Heart left ventricle (tissue), 16 donors: ENCODE measurements at regions not wholly inside any gene's neighbourhood (a gene's known extent, or its start where the extent isn't known, plus 50 kb on each side); places are given as distances from the start of the nearest gene placed in this dataset.

Experiments
- ATAC-seq, 4 donors: fragments of 200-7000 bp; cut with Tn5 transposase; one replicate each; pipeline ENCODE4 v1.9.1; 2020 to 2022; ENCODE audit warnings: moderate library complexity in 4 of 4, mild to moderate bottlenecking in 3 of 4, moderate number of reproducible peaks in 1 of 4
- DNase-seq, 5 donors: peaks; one replicate each; pipeline ENCODE4 v3.0.0-alpha.2; 2020
- H3K27ac ChIP-seq, 12 donors: fragments of 200-600 bp; sonication (generic) in 4 of 12; one replicate each; pipeline versions ENCODE4 v1.5.0 to v1.8.0; 2016 to 2022; ENCODE audit warnings: mild to moderate bottlenecking in 2 of 12
- H3K27me3 ChIP-seq, 9 donors: fragments of 200-600 bp; sonication (generic) in 2 of 9; one replicate each; pipeline versions ENCODE4 v1.5.1 to v1.8.0; 2016 to 2022; ENCODE audit warnings: mild to moderate bottlenecking in 3 of 9
- H3K36me3 ChIP-seq, 9 donors: fragments of 200-600 bp; sonication (generic) in 2 of 9; one replicate each; pipeline versions ENCODE4 v1.5.0 to v1.8.0; 2018 to 2022; ENCODE audit warnings: mild to moderate bottlenecking in 2 of 9
- H3K4me1 ChIP-seq, 12 donors: fragments of 200-600 bp; sonication (generic) in 4 of 12; one replicate each; pipeline versions ENCODE4 v1.5.0 to v1.8.0; 2016 to 2022; ENCODE audit warnings: mild to moderate bottlenecking in 3 of 12
- H3K4me3 ChIP-seq, 12 donors: fragments of 200-600 bp; sonication (generic) in 4 of 12; one replicate each; pipeline versions ENCODE4 v1.5.0 to v1.8.0; 2017 to 2022; ENCODE audit warnings: mild to moderate bottlenecking in 9 of 12, moderate library complexity in 4 of 12
- H3K9me3 ChIP-seq, 12 donors: fragments of 200-600 bp; sonication (generic) in 4 of 12; one replicate each; pipeline versions ENCODE4 v1.5.0 to v1.8.0; 2016 to 2022; ENCODE audit warnings: mild to moderate bottlenecking in 1 of 12
- POLR2A ChIP-seq, 2 donors: fragments of 450-650 bp; IDR thresholded peaks; one replicate each; pipeline ENCODE4 v1.6.1; 2017; ENCODE audit warnings: antibody characterized with exemption in 2 of 2, mild to moderate bottlenecking in 2 of 2, moderate library complexity in 2 of 2
- WGBS, 4 donors: extraction: QIAGEN DNeasy Blood & Tissue Kit in 2 of 4; methylation state at CpG; one replicate each; pipeline versions ENCODE4 v1.1.5 to v1.1.7; 2013 to 2018; 5-methylcytosine and 5-hydroxymethylcytosine counted together
- intact Hi-C, 10 donors: fragments of 100-400 bp; cut with DNase I; formaldehyde crosslinking; loops; one replicate each; pipeline versions ENCODE4 v1.11.1 to v1.14.2; 2022
- TF ChIP-seq, protein P1 (sequence below), 12 donors: fragments of 200-600 bp; sonication (generic) in 4 of 12; IDR thresholded peaks; one replicate each; pipeline versions ENCODE4 v1.5.0 to v1.8.0; 2018 to 2022; ENCODE audit warnings: antibody characterized with exemption in 12 of 12, mild to moderate bottlenecking in 5 of 12
- donor health status: ischemic (EF 13 %, LVEDD 7.1; RV severe dilation, severe dysfunction).
- donor health status: healthy with polysubstance abuse.
- donor health status: DM: no; HTN: yes; CAD: no.
- donor health status: DM: no; HTN: no; CAD: no.
- donor health status: ischemic (EF 25% LVEDD 6.9; RV normal size, moderate dysfunction).
- donor health status: ischemic (EF 25% LVEDD 5.7; RV mildly dilated, moderate dysfunction).
- donor health status: healthy.
- donor health status: DM: yes; HTN: yes; CAD: no.
- donor health status: ischemic (EF 35%, LVEDD 5.7; RV mildly dilated, moderate dysfunction).
- donor health status: nonischemic (EF 11% LVEDD 7.7; RV severe dilation, severe dysfunction).
- donor health status: DM: yes; HTN: yes; CAD: no.
- donor health status: PGD.
- donor health status: ischemic (EF 29% LVEDD 5.4; RV normal size, mild dysfunction).
- donor health status: nonischemic (EF 23%, LVEDD 6.1; RV moderate dilation, normal function).

DNA sequence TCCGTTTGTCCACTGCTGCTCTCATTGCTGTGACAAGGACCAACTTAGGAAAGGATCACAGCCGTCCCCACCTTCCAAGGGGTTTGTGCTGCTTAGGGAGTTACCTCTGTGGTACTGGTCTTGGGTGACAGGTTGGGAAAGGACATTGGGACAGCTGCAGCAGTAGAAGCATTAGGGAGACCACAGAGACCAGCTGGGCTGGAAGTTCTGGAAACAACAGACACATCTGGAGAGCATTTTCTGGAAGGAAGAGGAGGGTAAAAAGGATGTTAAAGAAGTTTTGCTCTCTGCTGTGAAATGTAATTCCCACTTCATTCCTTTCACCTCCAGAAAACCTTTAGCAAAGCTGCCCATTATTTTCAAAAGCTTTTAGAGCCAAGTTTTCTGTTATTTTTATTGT, 304.2 kb downstream of the LRFN2 start:
- WGBS, 4 donors, result 68 to 72% (median 70%) methylated on average over 2 of the region's 2 CpGs
- TF ChIP-seq, protein P1, sequence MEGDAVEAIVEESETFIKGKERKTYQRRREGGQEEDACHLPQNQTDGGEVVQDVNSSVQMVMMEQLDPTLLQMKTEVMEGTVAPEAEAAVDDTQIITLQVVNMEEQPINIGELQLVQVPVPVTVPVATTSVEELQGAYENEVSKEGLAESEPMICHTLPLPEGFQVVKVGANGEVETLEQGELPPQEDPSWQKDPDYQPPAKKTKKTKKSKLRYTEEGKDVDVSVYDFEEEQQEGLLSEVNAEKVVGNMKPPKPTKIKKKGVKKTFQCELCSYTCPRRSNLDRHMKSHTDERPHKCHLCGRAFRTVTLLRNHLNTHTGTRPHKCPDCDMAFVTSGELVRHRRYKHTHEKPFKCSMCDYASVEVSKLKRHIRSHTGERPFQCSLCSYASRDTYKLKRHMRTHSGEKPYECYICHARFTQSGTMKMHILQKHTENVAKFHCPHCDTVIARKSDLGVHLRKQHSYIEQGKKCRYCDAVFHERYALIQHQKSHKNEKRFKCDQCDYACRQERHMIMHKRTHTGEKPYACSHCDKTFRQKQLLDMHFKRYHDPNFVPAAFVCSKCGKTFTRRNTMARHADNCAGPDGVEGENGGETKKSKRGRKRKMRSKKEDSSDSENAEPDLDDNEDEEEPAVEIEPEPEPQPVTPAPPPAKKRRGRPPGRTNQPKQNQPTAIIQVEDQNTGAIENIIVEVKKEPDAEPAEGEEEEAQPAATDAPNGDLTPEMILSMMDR (IDR thresholded peaks at IDR 0.05), result no peak
- TF ChIP-seq POLR2A (IDR thresholded peaks at IDR 0.05), result no peak
- no peak overlapping the region for H3K4me3 ChIP-seq
- no peaks in the 10 kb centered on the region for H3K36me3 ChIP-seq
- no peaks in the 10 kb centered on the region for H3K4me1 ChIP-seq
- H3K27me3 ChIP-seq, result peaks cover 0 to 31% (median 5%) of the 10 kb centered on the region in 9 donors
- ATAC-seq, result no peak
- H3K27ac ChIP-seq, result no peak overlapping the region
- no peak for DNase-seq
- intact Hi-C loops, result no loop called here
- H3K9me3 ChIP-seq, result no peaks in the 10 kb centered on the region

DNA sequence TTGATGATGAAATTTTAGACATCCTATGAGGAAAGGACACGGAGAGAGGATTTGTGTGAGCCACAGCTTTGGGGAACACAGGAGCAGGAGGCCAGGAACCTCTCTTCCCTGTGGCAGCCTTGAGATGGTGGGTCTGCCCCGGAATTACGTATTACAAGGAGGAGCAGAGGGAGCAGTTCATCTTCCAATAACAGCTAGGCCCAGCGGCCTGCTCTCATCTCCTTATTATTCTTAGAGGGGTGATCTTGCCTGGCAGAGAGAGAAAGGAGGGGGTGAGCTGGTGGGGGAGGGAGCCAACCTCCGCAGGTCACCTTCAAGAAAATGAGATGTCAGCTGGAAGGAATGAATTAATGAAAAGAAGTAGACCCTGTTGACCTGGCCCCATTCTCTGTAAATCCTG, 305.8 kb downstream of the LRFN2 start:
- ATAC-seq, result no peak
- intact Hi-C loops, result no loop called here

DNA sequence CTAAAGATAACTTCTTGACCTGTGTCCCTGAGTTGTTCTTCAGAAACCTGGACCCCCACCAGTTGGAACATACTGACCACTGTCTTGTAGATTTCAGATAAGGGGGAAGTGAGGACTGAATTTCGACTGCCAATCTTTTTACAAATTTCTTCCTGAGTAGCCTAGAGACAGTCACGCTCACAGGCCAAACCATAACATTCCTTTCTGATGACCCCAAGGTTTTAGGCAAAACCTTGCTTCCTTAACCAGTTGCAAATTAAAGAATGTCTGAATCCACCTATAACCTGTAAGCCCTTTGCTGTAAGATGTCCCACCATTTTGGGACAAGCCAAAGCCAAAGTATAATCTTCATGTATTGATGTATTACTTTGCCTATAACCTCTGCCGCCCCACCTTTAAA, 306.9 kb downstream of the LRFN2 start:
- Histone ChIP-seq H3K36me3 (no peaks in the 10 kb centered on the region), H3K4me3 (no peak overlapping the region), H3K9me3 (no peaks in the 10 kb centered on the region), H3K27ac (no peak overlapping the region), H3K27me3 (peaks cover 0 to 8% (median 0%) of the 10 kb centered on the region in 9 donors), H3K4me1 (no peaks in the 10 kb centered on the region)
- TF ChIP-seq, protein P1 (IDR thresholded peaks at IDR 0.05), result no peak
- TF ChIP-seq POLR2A (IDR thresholded peaks at IDR 0.05), result no peak
- ATAC-seq, result no peak
- 56 to 73% (median 67%) methylated on average over 3 of the region's 3 CpGs for WGBS, 4 donors
- no peak for DNase-seq
- intact Hi-C loops, result no loop called here

More for the DNA sequence above, 305.8 kb downstream of the LRFN2 start:
- DNase-seq, result no peak
- no peak overlapping the region for H3K4me3 ChIP-seq
- H3K27ac ChIP-seq, result no peak overlapping the region
- no peaks in the 10 kb centered on the region for H3K9me3 ChIP-seq
- H3K4me1 ChIP-seq, result no peaks in the 10 kb centered on the region
- TF ChIP-seq, protein P1 (IDR thresholded peaks at IDR 0.05), result no peak
- no peak for TF ChIP-seq POLR2A (IDR thresholded peaks at IDR 0.05)
- H3K27me3 ChIP-seq, result peaks cover 0 to 20% (median 0%) of the 10 kb centered on the region in 9 donors
- 76 to 88% (median 84%) methylated on average over 5 of the region's 5 CpGs for WGBS, 4 donors
- no peaks in the 10 kb centered on the region for H3K36me3 ChIP-seq

DNA sequence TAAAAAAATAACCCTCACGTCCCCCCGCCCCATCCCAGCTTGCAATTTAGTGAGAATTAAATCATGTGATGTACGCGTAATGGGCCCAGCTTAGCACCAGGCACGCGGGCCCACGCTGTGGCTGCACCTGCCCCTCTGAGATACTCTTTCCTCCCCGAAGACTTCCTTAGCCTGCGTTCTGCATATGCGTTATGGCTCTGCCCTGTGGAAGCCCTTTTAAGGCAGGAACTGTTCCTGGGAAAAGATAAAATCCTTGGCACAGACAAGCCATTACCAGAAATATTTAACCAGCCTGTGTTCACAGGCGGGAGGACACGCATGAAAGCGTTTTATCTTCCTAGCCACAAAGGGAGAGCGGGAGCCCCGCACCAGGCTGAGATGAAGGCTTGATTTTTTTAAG, 311.0 kb downstream of the LRFN2 start:
- no peaks in the 10 kb centered on the region for H3K4me1 ChIP-seq
- intact Hi-C loops, result no loop called here
- TF ChIP-seq, protein P1 (IDR thresholded peaks at IDR 0.05), result no peak
- TF ChIP-seq POLR2A (IDR thresholded peaks at IDR 0.05), result no peak
- no peak overlapping the region for H3K27ac ChIP-seq
- WGBS, 4 donors, result 61 to 76% (median 68%) methylated on average over 15 of the region's 15 CpGs
- no peak overlapping the region for H3K4me3 ChIP-seq
- no peaks in the 10 kb centered on the region for H3K9me3 ChIP-seq
- DNase-seq (no peak), ATAC-seq (peak in 1 of 4 donors; percentile 57)
- H3K27me3 ChIP-seq, result peaks cover 0 to 5% (median 0%) of the 10 kb centered on the region in 9 donors
- no peaks in the 10 kb centered on the region for H3K36me3 ChIP-seq
